Sigmoid colon (tissue), 6 donors: ENCODE measurements at regions not wholly inside any gene's neighbourhood (a gene's known extent, or its start where the extent isn't known, plus 50 kb on each side); places are given as distances from the start of the nearest gene placed in this dataset.

Source experiments
- DNase-seq: peaks from one replicate; pipeline ENCODE4 v3.0.0-alpha.2; 2019
- H3K27ac ChIP-seq, 4 donors: fragments of 200-600 bp; sonication (generic); one replicate each; pipeline ENCODE4 v1.5.1; 2016 to 2019; ENCODE audit warnings: mild to moderate bottlenecking in 1 of 4
- H3K27me3 ChIP-seq, 3 donors: fragments of 200-600 bp; sonication (generic); one replicate each; pipeline ENCODE4 v1.5.1; 2019; ENCODE audit warnings: mild to moderate bottlenecking in 1 of 3
- H3K36me3 ChIP-seq, 4 donors: fragments of 200-600 bp; sonication (generic); one replicate each; pipeline ENCODE4 v1.5.1; 2016 to 2019
- H3K4me1 ChIP-seq, 4 donors: fragments of 200-600 bp; sonication (generic); one replicate each; pipeline ENCODE4 v1.5.1; 2017 to 2019
- H3K4me3 ChIP-seq, 4 donors: fragments of 200-600 bp; sonication (generic); one replicate each; pipeline ENCODE4 v1.5.1; 2017 to 2019; ENCODE audit warnings: mild to moderate bottlenecking in 2 of 4, moderate library complexity in 1 of 4
- H3K9me3 ChIP-seq, 4 donors: fragments of 200-600 bp in 3 of 4; sonication (generic) in 3 of 4; one replicate each; pipeline versions ENCODE4 v1.5.1 to v1.6.1; 2013 to 2019
- CTCF ChIP-seq, 4 experiments: fragments of 450-650 bp in 3 of 4; fragments of 200-600 bp in 1 of 4; IDR thresholded peaks; one replicate each; pipeline ENCODE4 v1.5.1; 2016 to 2019; ENCODE audit warnings: antibody characterized with exemption in 4 of 4, mild to moderate bottlenecking in 3 of 4, moderate library complexity in 2 of 4
- EP300 ChIP-seq, 4 donors: sonication (generic); formaldehyde crosslinking; IDR thresholded peaks; one replicate each; pipeline ENCODE4 v1.6.1; 2017; ENCODE audit warnings: antibody characterized with exemption in 4 of 4
- POLR2A ChIP-seq, 2 donors: fragments of 450-650 bp; IDR thresholded peaks; one replicate each; pipeline ENCODE4 v1.6.1; 2016; ENCODE audit warnings: antibody characterized with exemption in 2 of 2, mild to moderate bottlenecking in 2 of 2, moderate library complexity in 2 of 2
- POLR2AphosphoS5 ChIP-seq, 4 donors: sonication (generic); formaldehyde crosslinking; IDR thresholded peaks; one replicate each; pipeline ENCODE4 v1.6.1; 2017; ENCODE audit warnings: antibody characterized with exemption in 4 of 4
- WGBS, 2 donors: extraction: QIAGEN DNeasy Blood & Tissue Kit; methylation state at CpG; one replicate each; pipeline ENCODE4 v1.1.7; 2013; 5-methylcytosine and 5-hydroxymethylcytosine counted together
- intact Hi-C: fragments of 100-400 bp; cut with DNase I; formaldehyde crosslinking; loops from one replicate; pipeline ENCODE4 v1.15.1; 2023
- donor health status: healthy with polysubstance abuse.
- donor health status: healthy.

GRCh38 chr6:74942130-74942529, 263.7 kb downstream of the COL12A1 start:
- peaks cover 0 to 5% (median 0%) of the 10 kb centered on the region in 4 donors for H3K4me1 ChIP-seq
- H3K36me3 ChIP-seq = no peaks in the 10 kb centered on the region
- no peak for DNase-seq
- no peaks in the 10 kb centered on the region for H3K27me3 ChIP-seq
- WGBS, 2 donors = 69 to 73% methylated on average over 3 of the region's 3 CpGs
- no peak overlapping the region for H3K27ac ChIP-seq
- no peaks in the 10 kb centered on the region for H3K9me3 ChIP-seq
- intact Hi-C loops = no loop called here
- no peak for TF ChIP-seq CTCF (IDR thresholded peaks at IDR 0.05)
- TF ChIP-seq POLR2A (IDR thresholded peaks at IDR 0.05) = no peak
- no peak for TF ChIP-seq EP300 (IDR thresholded peaks at IDR 0.05)
- TF ChIP-seq POLR2AphosphoS5 (IDR thresholded peaks at IDR 0.05) = no peak
- H3K4me3 ChIP-seq = no peak overlapping the region

- Histone ChIP-seq H3K27me3 (no peaks in the 10 kb centered on the region), H3K4me3 (no peak overlapping the region), H3K9me3 (no peaks in the 10 kb centered on the region), H3K27ac (no peak overlapping the region), H3K36me3 (no peaks in the 10 kb centered on the region), H3K4me1 (peaks cover 0 to 5% (median 0%) of the 10 kb centered on the region in 4 donors)
- WGBS, 2 donors = 23 to 67% methylated on average over 1 of the region's 1 CpG
- intact Hi-C loops = no loop called here
- no peak for DNase-seq
- TF ChIP-seq CTCF (IDR thresholded peaks at IDR 0.05) (no peak), POLR2A (IDR thresholded peaks at IDR 0.05) (no peak), POLR2AphosphoS5 (IDR thresholded peaks at IDR 0.05) (no peak), EP300 (IDR thresholded peaks at IDR 0.05) (no peak)
Measured at GRCh38 chr6:74941424-74941823, 264.4 kb downstream of the COL12A1 start.

GRCh38 chr6:74939721-74940620, 265.9 kb downstream of the COL12A1 start:
- Histone ChIP-seq H3K9me3 (no peaks in the 10 kb centered on the region), H3K27me3 (no peaks in the 10 kb centered on the region), H3K4me1 (peaks cover 0 to 5% (median 0%) of the 10 kb centered on the region in 4 donors), H3K36me3 (no peaks in the 10 kb centered on the region), H3K27ac (no peak overlapping the region), H3K4me3 (no peak overlapping the region)
- DNase-seq = no peak
- intact Hi-C loops = no loop called here
- TF ChIP-seq CTCF (IDR thresholded peaks at IDR 0.05) = no peak
- no peak for TF ChIP-seq POLR2AphosphoS5 (IDR thresholded peaks at IDR 0.05)
- TF ChIP-seq POLR2A (IDR thresholded peaks at IDR 0.05) = no peak
- TF ChIP-seq EP300 (IDR thresholded peaks at IDR 0.05) = no peak
- WGBS, 2 donors = 73 to 85% methylated on average over 4 of the region's 4 CpGs

- WGBS, 2 donors = 47 to 65% methylated on average over 2 of the region's 2 CpGs
- H3K27ac ChIP-seq = no peak overlapping the region
- TF ChIP-seq EP300 (IDR thresholded peaks at IDR 0.05) (no peak), POLR2A (IDR thresholded peaks at IDR 0.05) (no peak), POLR2AphosphoS5 (IDR thresholded peaks at IDR 0.05) (no peak), CTCF (IDR thresholded peaks at IDR 0.05) (no peak)
- no peak overlapping the region for H3K4me3 ChIP-seq
- H3K27me3 ChIP-seq = no peaks in the 10 kb centered on the region
- intact Hi-C loops = no loop called here
- DNase-seq = no peak
- no peaks in the 10 kb centered on the region for H3K9me3 ChIP-seq
- no peaks in the 10 kb centered on the region for H3K36me3 ChIP-seq
- peaks cover 0 to 5% (median 0%) of the 10 kb centered on the region in 4 donors for H3K4me1 ChIP-seq
Measured at GRCh38 chr6:74939151-74939708, 266.6 kb downstream of the COL12A1 start.
